NCI-H1694 (cell line): ENCODE measurements at regions not wholly inside any gene's neighbourhood (a gene's known extent, or its start where the extent isn't known, plus 50 kb on each side); places are given as distances from the start of the nearest gene placed in this dataset.

Source experiments
- DNase-seq: peaks from one replicate; lab custom pipeline; 2025; lab: John Stamatoyannopoulos, UW

GRCh38 chr7:1286946-1287645, 54.4 kb downstream of the UNCX start:
- DNase-seq = no peak

- no peak for DNase-seq
These were observed 55.1 kb downstream of the UNCX start for GRCh38 chr7:1287752-1288201.

GRCh38 chr7:1288390-1288995, 55.8 kb downstream of the UNCX start:
- DNase-seq = no peak

- DNase-seq = no peak
These were observed 56.4 kb downstream of the UNCX start for GRCh38 chr7:1288996-1289551.

GRCh38 chr7:1289666-1290025, 57.0 kb downstream of the UNCX start:
- DNase-seq = no peak

- DNase-seq = peak; percentile 75
These were observed 57.5 kb downstream of the UNCX start for GRCh38 chr7:1290026-1290678.

- no peak for DNase-seq
These were observed 58.1 kb downstream of the UNCX start for GRCh38 chr7:1290679-1291356.

- DNase-seq = no peak
These were observed 58.7 kb downstream of the UNCX start for GRCh38 chr7:1291357-1291689.

- no peak for DNase-seq
These were observed 59.4 kb downstream of the UNCX start for GRCh38 chr7:1291845-1292765.

GRCh38 chr7:1292972-1293830, 60.5 kb downstream of the UNCX start:
- no peak for DNase-seq

GRCh38 chr7:1293950-1294411, 61.3 kb downstream of the UNCX start:
- DNase-seq = no peak

- DNase-seq = no peak
These were observed 63.2 kb downstream of the UNCX start for GRCh38 chr7:1295776-1296355.

- DNase-seq = no peak
These were observed 63.8 kb downstream of the UNCX start for GRCh38 chr7:1296356-1296981.

- no peak for DNase-seq
These were observed 64.6 kb downstream of the UNCX start for GRCh38 chr7:1297017-1297960.

GRCh38 chr7:1298051-1298930, 65.6 kb downstream of the UNCX start:
- DNase-seq = no peak

- DNase-seq = no peak
These were observed 66.5 kb downstream of the UNCX start for GRCh38 chr7:1298931-1299885.
